ENCODE measurements at regions not wholly inside any gene's neighbourhood (a gene's known extent, or its start where the extent isn't known, plus 50 kb on each side); places are given as distances from the start of the nearest gene placed in this dataset.
"Not testable (repeated sequence)": the region's sequence is repeated elsewhere in the genome, so short reads cannot be mapped to it uniquely, and the experiment has no call there.

GRCh38 chr3:157594413-157594812 is 91.2 kb upstream of the VEPH1 start:
- no peak for DNase-seq
- Histone ChIP-seq H3K4me3 (ENCODE audit: low read length) (no peak overlapping the region), H3K4me1 (ENCODE audit: control insufficient read depth, insufficient read depth, low read length) (no peaks in the 10 kb centered on the region), H3K27me3 (ENCODE audit: control insufficient read depth, insufficient read depth, low read length) (peaks cover 2% of the 10 kb centered on the region), H3K27ac (ENCODE audit: low read length) (no peak overlapping the region), H3K36me3 (ENCODE audit: control insufficient read depth, insufficient read depth, low read length) (no peaks in the 10 kb centered on the region), H3K9me3 (ENCODE audit: control insufficient read depth, low read depth, low read length) (no peaks in the 10 kb centered on the region)
- no CpG with 5 or more reads among the region's 4 CpGs for WGBS (ENCODE audit: insufficient coverage, low lambda C conversion rate)

GRCh38 chr3:157592769-157593168 is 89.6 kb upstream of the VEPH1 start:
- Histone ChIP-seq H3K4me3 (ENCODE audit: low read length) (no peak overlapping the region), H3K27me3 (ENCODE audit: control insufficient read depth, insufficient read depth, low read length) (peaks cover 2% of the 10 kb centered on the region), H3K4me1 (ENCODE audit: control insufficient read depth, insufficient read depth, low read length) (no peaks in the 10 kb centered on the region), H3K36me3 (ENCODE audit: control insufficient read depth, insufficient read depth, low read length) (no peaks in the 10 kb centered on the region), H3K27ac (ENCODE audit: low read length) (no peak overlapping the region), H3K9me3 (ENCODE audit: control insufficient read depth, low read depth, low read length) (no peaks in the 10 kb centered on the region)
- 100% methylated on average over 2 of the region's 6 CpGs for WGBS (ENCODE audit: insufficient coverage, low lambda C conversion rate)
- DNase-seq = no peak

- no peaks in the 10 kb centered on the region for H3K4me1 ChIP-seq (ENCODE audit: control insufficient read depth, insufficient read depth, low read length)
- no peak for DNase-seq
- H3K4me3 ChIP-seq (ENCODE audit: low read length) = no peak overlapping the region
- no peaks in the 10 kb centered on the region for H3K9me3 ChIP-seq (ENCODE audit: control insufficient read depth, low read depth, low read length)
- H3K27me3 ChIP-seq (ENCODE audit: control insufficient read depth, insufficient read depth, low read length) = no peaks in the 10 kb centered on the region
- 40% methylated on average over 1 of the region's 1 CpG for WGBS (ENCODE audit: insufficient coverage, low lambda C conversion rate)
- no peak overlapping the region for H3K27ac ChIP-seq (ENCODE audit: low read length)
- H3K36me3 ChIP-seq (ENCODE audit: control insufficient read depth, insufficient read depth, low read length) = no peaks in the 10 kb centered on the region
Measured at GRCh38 chr3:157590273-157590672, 87.1 kb upstream of the VEPH1 start.

- Histone ChIP-seq H3K4me3 (ENCODE audit: low read length) (no peak overlapping the region), H3K27ac (ENCODE audit: low read length) (no peak overlapping the region), H3K4me1 (ENCODE audit: control insufficient read depth, insufficient read depth, low read length) (no peaks in the 10 kb centered on the region), H3K36me3 (ENCODE audit: control insufficient read depth, insufficient read depth, low read length) (no peaks in the 10 kb centered on the region), H3K9me3 (ENCODE audit: control insufficient read depth, low read depth, low read length) (no peaks in the 10 kb centered on the region), H3K27me3 (ENCODE audit: control insufficient read depth, insufficient read depth, low read length) (no peaks in the 10 kb centered on the region)
- DNase-seq = no peak
- no CpG with 5 or more reads among the region's 2 CpGs for WGBS (ENCODE audit: insufficient coverage, low lambda C conversion rate)
Measured at GRCh38 chr3:157589211-157589610, 86.0 kb upstream of the VEPH1 start.

- no peaks in the 10 kb centered on the region for H3K4me1 ChIP-seq (ENCODE audit: control insufficient read depth, insufficient read depth, low read length)
- no peak for DNase-seq
- no peak overlapping the region for H3K27ac ChIP-seq (ENCODE audit: low read length)
- H3K4me3 ChIP-seq (ENCODE audit: low read length) = no peak overlapping the region
- H3K9me3 ChIP-seq (ENCODE audit: control insufficient read depth, low read depth, low read length) = no peaks in the 10 kb centered on the region
- no peaks in the 10 kb centered on the region for H3K27me3 ChIP-seq (ENCODE audit: control insufficient read depth, insufficient read depth, low read length)
- H3K36me3 ChIP-seq (ENCODE audit: control insufficient read depth, insufficient read depth, low read length) = no peaks in the 10 kb centered on the region
Measured at GRCh38 chr3:157588386-157589060, 85.3 kb upstream of the VEPH1 start.

- Histone ChIP-seq H3K36me3 (ENCODE audit: control insufficient read depth, insufficient read depth, low read length) (no peaks in the 10 kb centered on the region), H3K27ac (ENCODE audit: low read length) (no peak overlapping the region), H3K4me3 (ENCODE audit: low read length) (no peak overlapping the region), H3K4me1 (ENCODE audit: control insufficient read depth, insufficient read depth, low read length) (no peaks in the 10 kb centered on the region), H3K27me3 (ENCODE audit: control insufficient read depth, insufficient read depth, low read length) (no peaks in the 10 kb centered on the region), H3K9me3 (ENCODE audit: control insufficient read depth, low read depth, low read length) (no peaks in the 10 kb centered on the region)
- no CpG with 5 or more reads among the region's 5 CpGs for WGBS (ENCODE audit: insufficient coverage, low lambda C conversion rate)
- no peak for DNase-seq
Measured at GRCh38 chr3:157586293-157586692, 83.1 kb upstream of the VEPH1 start.

GRCh38 chr3:157585386-157585785 is 82.2 kb upstream of the VEPH1 start:
- DNase-seq = no peak
- no peaks in the 10 kb centered on the region for H3K27me3 ChIP-seq (ENCODE audit: control insufficient read depth, insufficient read depth, low read length)
- H3K36me3 ChIP-seq (ENCODE audit: control insufficient read depth, insufficient read depth, low read length) = no peaks in the 10 kb centered on the region
- H3K9me3 ChIP-seq (ENCODE audit: control insufficient read depth, low read depth, low read length) = no peaks in the 10 kb centered on the region
- no peaks in the 10 kb centered on the region for H3K4me1 ChIP-seq (ENCODE audit: control insufficient read depth, insufficient read depth, low read length)
- WGBS (ENCODE audit: insufficient coverage, low lambda C conversion rate) = 78% methylated on average over 4 of the region's 12 CpGs
- no peak overlapping the region for H3K27ac ChIP-seq (ENCODE audit: low read length)
- no peak overlapping the region for H3K4me3 ChIP-seq (ENCODE audit: low read length)

- WGBS (ENCODE audit: insufficient coverage, low lambda C conversion rate) = no CpG with 5 or more reads among the region's 3 CpGs
- H3K27ac ChIP-seq (ENCODE audit: low read length) = no peak overlapping the region
- no peaks in the 10 kb centered on the region for H3K27me3 ChIP-seq (ENCODE audit: control insufficient read depth, insufficient read depth, low read length)
- H3K9me3 ChIP-seq (ENCODE audit: control insufficient read depth, low read depth, low read length) = no peaks in the 10 kb centered on the region
- H3K4me3 ChIP-seq (ENCODE audit: low read length) = no peak overlapping the region
- H3K4me1 ChIP-seq (ENCODE audit: control insufficient read depth, insufficient read depth, low read length) = no peaks in the 10 kb centered on the region
- no peaks in the 10 kb centered on the region for H3K36me3 ChIP-seq (ENCODE audit: control insufficient read depth, insufficient read depth, low read length)
- no peak for DNase-seq
Measured at GRCh38 chr3:157582637-157582973, 79.4 kb upstream of the VEPH1 start.

- not testable (repeated sequence) for DNase-seq
Measured at GRCh38 chr3:157581956-157582636, 78.9 kb upstream of the VEPH1 start.

GRCh38 chr3:157581371-157581770 is 78.2 kb upstream of the VEPH1 start:
- no peak overlapping the region for H3K4me3 ChIP-seq (ENCODE audit: low read length)
- H3K4me1 ChIP-seq (ENCODE audit: control insufficient read depth, insufficient read depth, low read length) = no peaks in the 10 kb centered on the region
- no peak overlapping the region for H3K27ac ChIP-seq (ENCODE audit: low read length)
- no peaks in the 10 kb centered on the region for H3K9me3 ChIP-seq (ENCODE audit: control insufficient read depth, low read depth, low read length)
- DNase-seq = no peak
- WGBS (ENCODE audit: insufficient coverage, low lambda C conversion rate) = 100% methylated on average over 1 of the region's 5 CpGs
- no peaks in the 10 kb centered on the region for H3K36me3 ChIP-seq (ENCODE audit: control insufficient read depth, insufficient read depth, low read length)
- no peaks in the 10 kb centered on the region for H3K27me3 ChIP-seq (ENCODE audit: control insufficient read depth, insufficient read depth, low read length)

More at GRCh38 chr3:157581956-157582636, 78.9 kb upstream of the VEPH1 start:
- H3K4me1 ChIP-seq (ENCODE audit: control insufficient read depth, insufficient read depth, low read length); H3K9me3 ChIP-seq (ENCODE audit: control insufficient read depth, low read depth, low read length); H3K27me3 ChIP-seq (ENCODE audit: control insufficient read depth, insufficient read depth, low read length); H3K4me3 ChIP-seq (ENCODE audit: low read length); H3K27ac ChIP-seq (ENCODE audit: low read length); H3K36me3 ChIP-seq (ENCODE audit: control insufficient read depth, insufficient read depth, low read length): not testable (repeated sequence)
- 93% methylated on average over 3 of the region's 13 CpGs for whole genome bisulfite sequencing (ENCODE audit: insufficient coverage, low lambda C conversion rate)

- Histone ChIP-seq H3K9me3 (ENCODE audit: control insufficient read depth, low read depth, low read length) (no peaks in the 10 kb centered on the region), H3K27ac (ENCODE audit: low read length) (no peak overlapping the region), H3K27me3 (ENCODE audit: control insufficient read depth, insufficient read depth, low read length) (no peaks in the 10 kb centered on the region), H3K4me3 (ENCODE audit: low read length) (no peak overlapping the region), H3K4me1 (ENCODE audit: control insufficient read depth, insufficient read depth, low read length) (no peaks in the 10 kb centered on the region), H3K36me3 (ENCODE audit: control insufficient read depth, insufficient read depth, low read length) (no peaks in the 10 kb centered on the region)
- no CpG with 5 or more reads among the region's 3 CpGs for WGBS (ENCODE audit: insufficient coverage, low lambda C conversion rate)
- no peak for DNase-seq
Measured at GRCh38 chr3:157578181-157578580, 75.0 kb upstream of the VEPH1 start.
